ENCODE measurements at regions not wholly inside any gene's neighbourhood (a gene's known extent, or its start where the extent isn't known, plus 50 kb on each side); places are given as distances from the start of the nearest gene placed in this dataset.

GRCh38 chr12:45575823-45576475 lies 153.6 kb upstream of the ARID2 start:
- no peaks in the 10 kb centered on the region for H3K27me3 ChIP-seq (ENCODE audit: control insufficient read depth, insufficient read depth, low read length)
- no peak for DNase-seq (ENCODE audit: low read depth)
- H3K4me3 ChIP-seq (ENCODE audit: low read depth, low read length) = no peak overlapping the region
- FAIRE-seq = no peak
- no peaks in the 10 kb centered on the region for H3K36me3 ChIP-seq (ENCODE audit: control insufficient read depth, insufficient read depth, low read length)
- TF ChIP-seq CTCF (IDR thresholded peaks at IDR 0.05; ENCODE audit: insufficient read depth, low read length, severe bottlenecking) = no peak

GRCh38 chr12:45577844-45578399 lies 151.6 kb upstream of the ARID2 start:
- DNase-seq (ENCODE audit: low read depth) (peak; percentile 5), FAIRE-seq (no peak)
- no peaks in the 10 kb centered on the region for H3K36me3 ChIP-seq (ENCODE audit: control insufficient read depth, insufficient read depth, low read length)
- no peak for TF ChIP-seq CTCF (IDR thresholded peaks at IDR 0.05; ENCODE audit: insufficient read depth, low read length, severe bottlenecking)
- H3K4me3 ChIP-seq (ENCODE audit: low read depth, low read length) = no peak overlapping the region
- H3K27me3 ChIP-seq (ENCODE audit: control insufficient read depth, insufficient read depth, low read length) = peaks cover 1% of the 10 kb centered on the region

GRCh38 chr12:45580356-45580969 lies 149.0 kb upstream of the ARID2 start:
- no peak for TF ChIP-seq CTCF (IDR thresholded peaks at IDR 0.05; ENCODE audit: insufficient read depth, low read length, severe bottlenecking)

GRCh38 chr12:45581112-45581511 lies 148.4 kb upstream of the ARID2 start:
- FAIRE-seq = no peak
- TF ChIP-seq CTCF (IDR thresholded peaks at IDR 0.05; ENCODE audit: insufficient read depth, low read length, severe bottlenecking) = no peak
- Histone ChIP-seq H3K4me3 (ENCODE audit: low read depth, low read length) (no peak overlapping the region), H3K27me3 (ENCODE audit: control insufficient read depth, insufficient read depth, low read length) (peaks cover 1% of the 10 kb centered on the region), H3K36me3 (ENCODE audit: control insufficient read depth, insufficient read depth, low read length) (no peaks in the 10 kb centered on the region)
- DNase-seq (ENCODE audit: low read depth) = peak; percentile 25

More at GRCh38 chr12:45580356-45580969, 149.0 kb upstream of the ARID2 start:
- H3K36me3 ChIP-seq (ENCODE audit: control insufficient read depth, insufficient read depth, low read length) = no peaks in the 10 kb centered on the region
- H3K4me3 ChIP-seq (ENCODE audit: low read depth, low read length) = no peak overlapping the region
- peaks cover 1% of the 10 kb centered on the region for H3K27me3 ChIP-seq (ENCODE audit: control insufficient read depth, insufficient read depth, low read length)
- no peak for FAIRE-seq
- DNase-seq (ENCODE audit: low read depth) = no peak

GRCh38 chr12:45582536-45582935 lies 147.0 kb upstream of the ARID2 start:
- TF ChIP-seq CTCF (IDR thresholded peaks at IDR 0.05; ENCODE audit: insufficient read depth, low read length, severe bottlenecking) = no peak
- H3K36me3 ChIP-seq (ENCODE audit: control insufficient read depth, insufficient read depth, low read length) = no peaks in the 10 kb centered on the region
- H3K27me3 ChIP-seq (ENCODE audit: control insufficient read depth, insufficient read depth, low read length) = peaks cover 1% of the 10 kb centered on the region
- H3K4me3 ChIP-seq (ENCODE audit: low read depth, low read length) = no peak overlapping the region
- FAIRE-seq (no peak), DNase-seq (ENCODE audit: low read depth) (no peak)
